ENCODE measurements at regions not wholly inside any gene's neighbourhood (a gene's known extent, or its start where the extent isn't known, plus 50 kb on each side); places are given as distances from the start of the nearest gene placed in this dataset.
"Not testable (repeated sequence)": the region's sequence is repeated elsewhere in the genome, so short reads cannot be mapped to it uniquely, and the experiment has no call there.

- not testable (repeated sequence) for TF ChIP-seq POLR2AphosphoS5, POLR2A (IDR thresholded peaks at IDR 0.05; ENCODE audit: low read depth, low read length)
These were observed 96.7 kb upstream of the ZNF322 start for GRCh38 chr6:26756067-26756805.

Measured in GM12892 (cell line).